Thyroid gland (tissue), 4 donors: ENCODE measurements at regions not wholly inside any gene's neighbourhood (a gene's known extent, or its start where the extent isn't known, plus 50 kb on each side); places are given as distances from the start of the nearest gene placed in this dataset.

Experiments
- POLR2A ChIP-seq, 2 donors: fragments of 450-650 bp; IDR thresholded peaks; one replicate each; pipeline ENCODE4 v1.6.1; 2017; ENCODE audit warnings: antibody characterized with exemption in 2 of 2, mild to moderate bottlenecking in 2 of 2, moderate library complexity in 1 of 2
- TF ChIP-seq, protein P1 (sequence below), 6 experiments: fragments of 200-600 bp in 3 of 6; fragments of 450-650 bp in 3 of 6; sonication (generic) in 3 of 6; IDR thresholded peaks; one replicate each; pipeline ENCODE4 v1.5.1; 2016 to 2019; ENCODE audit warnings: antibody characterized with exemption in 6 of 6, mild to moderate bottlenecking in 2 of 6, inconsistent platforms in 1 of 6, moderate library complexity in 1 of 6

DNA sequence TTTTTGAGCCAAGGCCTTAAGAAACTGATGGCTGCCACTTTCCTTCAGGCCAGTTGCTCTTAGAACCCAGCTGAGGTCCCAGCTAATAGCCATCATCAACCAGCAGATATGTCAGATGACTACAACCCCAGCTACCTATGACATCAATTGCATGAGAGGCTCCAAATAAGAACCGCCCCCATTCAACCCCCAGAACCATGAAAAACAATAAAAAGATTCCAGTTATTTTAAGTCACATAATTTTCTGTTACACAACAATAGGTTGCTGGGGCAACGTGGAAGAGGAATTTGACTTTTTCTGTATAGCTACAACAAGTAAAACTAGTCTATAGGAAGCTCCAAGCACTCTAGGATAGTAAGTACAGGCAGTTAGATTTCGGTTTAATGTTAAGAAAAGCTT is 216.3 kb upstream of the MTNR1B start:
- TF ChIP-seq, protein P1, sequence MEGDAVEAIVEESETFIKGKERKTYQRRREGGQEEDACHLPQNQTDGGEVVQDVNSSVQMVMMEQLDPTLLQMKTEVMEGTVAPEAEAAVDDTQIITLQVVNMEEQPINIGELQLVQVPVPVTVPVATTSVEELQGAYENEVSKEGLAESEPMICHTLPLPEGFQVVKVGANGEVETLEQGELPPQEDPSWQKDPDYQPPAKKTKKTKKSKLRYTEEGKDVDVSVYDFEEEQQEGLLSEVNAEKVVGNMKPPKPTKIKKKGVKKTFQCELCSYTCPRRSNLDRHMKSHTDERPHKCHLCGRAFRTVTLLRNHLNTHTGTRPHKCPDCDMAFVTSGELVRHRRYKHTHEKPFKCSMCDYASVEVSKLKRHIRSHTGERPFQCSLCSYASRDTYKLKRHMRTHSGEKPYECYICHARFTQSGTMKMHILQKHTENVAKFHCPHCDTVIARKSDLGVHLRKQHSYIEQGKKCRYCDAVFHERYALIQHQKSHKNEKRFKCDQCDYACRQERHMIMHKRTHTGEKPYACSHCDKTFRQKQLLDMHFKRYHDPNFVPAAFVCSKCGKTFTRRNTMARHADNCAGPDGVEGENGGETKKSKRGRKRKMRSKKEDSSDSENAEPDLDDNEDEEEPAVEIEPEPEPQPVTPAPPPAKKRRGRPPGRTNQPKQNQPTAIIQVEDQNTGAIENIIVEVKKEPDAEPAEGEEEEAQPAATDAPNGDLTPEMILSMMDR (IDR thresholded peaks at IDR 0.05): no peak
- TF ChIP-seq POLR2A (IDR thresholded peaks at IDR 0.05): no peak
